Astrocyte (in vitro differentiated cells and primary cell): ENCODE measurements at regions not wholly inside any gene's neighbourhood (a gene's known extent, or its start where the extent isn't known, plus 50 kb on each side); places are given as distances from the start of the nearest gene placed in this dataset.

Experiments used
- DNase-seq: peaks from one replicate; pipeline ENCODE4 v3.0.0-alpha.2; 2010; ENCODE audit warnings: low read depth
- FAIRE-seq: peaks from 2 replicates; lab custom pipeline; 2011; peaks lifted over from hg19 to GRCh38; lab: Jason Lieb, UNC
- H2AFZ ChIP-seq: 2 replicates; pipeline ENCODE4 v1.6.0; 2012; ENCODE audit warnings: low read depth, low read length, inconsistent platforms
- H3K27ac ChIP-seq: 2 replicates; pipeline ENCODE4 v1.5.1; 2011; ENCODE audit warnings: low read depth, low read length, inconsistent platforms
- H3K27me3 ChIP-seq: 2 replicates; pipeline ENCODE4 v1.6.0; 2011; ENCODE audit warnings: low read length, inconsistent platforms; ENCODE audit not compliant: insufficient read depth
- H3K36me3 ChIP-seq: 2 replicates; pipeline ENCODE4 v1.5.1; 2011; ENCODE audit warnings: low read length, inconsistent platforms; ENCODE audit not compliant: insufficient read depth
- H3K4me1 ChIP-seq: 2 replicates; pipeline ENCODE4 v1.5.1; 2011; ENCODE audit warnings: low read length, inconsistent platforms; ENCODE audit not compliant: insufficient read depth
- H3K4me2 ChIP-seq: 2 replicates; pipeline ENCODE4 v1.6.0; 2012; ENCODE audit warnings: low read length, inconsistent platforms
- H3K4me3 ChIP-seq: 2 replicates; pipeline ENCODE4 v1.5.1; 2011; ENCODE audit warnings: low read depth, mild to moderate bottlenecking, low read length, inconsistent platforms; ENCODE audit not compliant: insufficient read depth
- H3K79me2 ChIP-seq: 2 replicates; pipeline ENCODE4 v1.6.0; 2012; ENCODE audit warnings: mild to moderate bottlenecking, low read length, inconsistent platforms; ENCODE audit not compliant: insufficient read depth
- H3K9ac ChIP-seq: 2 replicates; pipeline ENCODE4 v1.6.0; 2012; ENCODE audit warnings: mild to moderate bottlenecking, low read length, inconsistent platforms
- H3K9me3 ChIP-seq: 2 replicates; pipeline ENCODE4 v1.5.1; 2012; ENCODE audit warnings: low read depth, mild to moderate bottlenecking, low read length, inconsistent platforms; ENCODE audit not compliant: insufficient read depth
- H4K20me1 ChIP-seq: 2 replicates; pipeline ENCODE4 v1.6.0; 2012; ENCODE audit warnings: low read length, inconsistent platforms; ENCODE audit not compliant: insufficient read depth
- H3K27ac Mint-ChIP-seq: one replicate; pipeline ENCODE4 v1.8.0; 2021; ENCODE audit warnings: mild to moderate bottlenecking, mixed read lengths; ENCODE audit not compliant: unreplicated experiment
- H3K27me3 Mint-ChIP-seq: one replicate; pipeline ENCODE4 v1.8.0; 2021; ENCODE audit warnings: low read depth, mixed read lengths; ENCODE audit not compliant: unreplicated experiment
- H3K36me3 Mint-ChIP-seq: one replicate; pipeline ENCODE4 v1.8.0; 2021; ENCODE audit warnings: low read depth, mixed read lengths; ENCODE audit not compliant: unreplicated experiment
- H3K4me1 Mint-ChIP-seq: one replicate; pipeline ENCODE4 v1.8.0; 2021; ENCODE audit warnings: low read depth, mixed read lengths; ENCODE audit not compliant: unreplicated experiment
- H3K4me3 Mint-ChIP-seq: one replicate; pipeline ENCODE4 v1.8.0; 2021; ENCODE audit warnings: mild to moderate bottlenecking, moderate library complexity, mixed read lengths; ENCODE audit not compliant: unreplicated experiment
- H3K9me3 Mint-ChIP-seq: one replicate; pipeline ENCODE4 v1.8.0; 2021; ENCODE audit warnings: mild to moderate bottlenecking, mixed read lengths; ENCODE audit not compliant: unreplicated experiment
- EZH2 ChIP-seq: IDR thresholded peaks from 2 replicates; pipeline ENCODE4 v1.6.1; 2012; ENCODE audit warnings: mild to moderate bottlenecking, low read length, inconsistent platforms; ENCODE audit not compliant: insufficient read depth
- TF ChIP-seq, protein P1 (sequence below): IDR thresholded peaks from 2 replicates; pipeline ENCODE4 v1.5.1; 2011; ENCODE audit warnings: low read depth, mild to moderate bottlenecking, inconsistent platforms, low read length, moderate library complexity; ENCODE audit not compliant: insufficient read depth

- Mint-ChIP-seq H3K9me3 (peaks cover 2% of the 10 kb centered on the region), H3K36me3 (no peaks in the 10 kb centered on the region), H3K27ac (no peak overlapping the region), H3K27me3 (peaks cover 11% of the 10 kb centered on the region), H3K4me3 (no peak overlapping the region), H3K4me1 (peaks cover 2% of the 10 kb centered on the region)
- Histone ChIP-seq H3K36me3 (no peaks in the 10 kb centered on the region), H3K4me2 (no peak overlapping the region), H4K20me1 (no peaks in the 10 kb centered on the region), H3K27ac (no peak overlapping the region), H3K4me1 (peaks cover 6% of the 10 kb centered on the region), H3K79me2 (no peaks in the 10 kb centered on the region), H3K27me3 (no peaks in the 10 kb centered on the region), H2AFZ (no peak overlapping the region), H3K9ac (no peak overlapping the region), H3K9me3 (no peaks in the 10 kb centered on the region), H3K4me3 (no peak overlapping the region)
- TF ChIP-seq, protein P1, sequence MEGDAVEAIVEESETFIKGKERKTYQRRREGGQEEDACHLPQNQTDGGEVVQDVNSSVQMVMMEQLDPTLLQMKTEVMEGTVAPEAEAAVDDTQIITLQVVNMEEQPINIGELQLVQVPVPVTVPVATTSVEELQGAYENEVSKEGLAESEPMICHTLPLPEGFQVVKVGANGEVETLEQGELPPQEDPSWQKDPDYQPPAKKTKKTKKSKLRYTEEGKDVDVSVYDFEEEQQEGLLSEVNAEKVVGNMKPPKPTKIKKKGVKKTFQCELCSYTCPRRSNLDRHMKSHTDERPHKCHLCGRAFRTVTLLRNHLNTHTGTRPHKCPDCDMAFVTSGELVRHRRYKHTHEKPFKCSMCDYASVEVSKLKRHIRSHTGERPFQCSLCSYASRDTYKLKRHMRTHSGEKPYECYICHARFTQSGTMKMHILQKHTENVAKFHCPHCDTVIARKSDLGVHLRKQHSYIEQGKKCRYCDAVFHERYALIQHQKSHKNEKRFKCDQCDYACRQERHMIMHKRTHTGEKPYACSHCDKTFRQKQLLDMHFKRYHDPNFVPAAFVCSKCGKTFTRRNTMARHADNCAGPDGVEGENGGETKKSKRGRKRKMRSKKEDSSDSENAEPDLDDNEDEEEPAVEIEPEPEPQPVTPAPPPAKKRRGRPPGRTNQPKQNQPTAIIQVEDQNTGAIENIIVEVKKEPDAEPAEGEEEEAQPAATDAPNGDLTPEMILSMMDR, result no peak
- no peak for TF ChIP-seq EZH2
- no peak for DNase-seq
- FAIRE-seq, result no peak
Measured at GRCh38 chr6:17047889-17048288, 54.0 kb upstream of the STMND1 start.

DNA sequence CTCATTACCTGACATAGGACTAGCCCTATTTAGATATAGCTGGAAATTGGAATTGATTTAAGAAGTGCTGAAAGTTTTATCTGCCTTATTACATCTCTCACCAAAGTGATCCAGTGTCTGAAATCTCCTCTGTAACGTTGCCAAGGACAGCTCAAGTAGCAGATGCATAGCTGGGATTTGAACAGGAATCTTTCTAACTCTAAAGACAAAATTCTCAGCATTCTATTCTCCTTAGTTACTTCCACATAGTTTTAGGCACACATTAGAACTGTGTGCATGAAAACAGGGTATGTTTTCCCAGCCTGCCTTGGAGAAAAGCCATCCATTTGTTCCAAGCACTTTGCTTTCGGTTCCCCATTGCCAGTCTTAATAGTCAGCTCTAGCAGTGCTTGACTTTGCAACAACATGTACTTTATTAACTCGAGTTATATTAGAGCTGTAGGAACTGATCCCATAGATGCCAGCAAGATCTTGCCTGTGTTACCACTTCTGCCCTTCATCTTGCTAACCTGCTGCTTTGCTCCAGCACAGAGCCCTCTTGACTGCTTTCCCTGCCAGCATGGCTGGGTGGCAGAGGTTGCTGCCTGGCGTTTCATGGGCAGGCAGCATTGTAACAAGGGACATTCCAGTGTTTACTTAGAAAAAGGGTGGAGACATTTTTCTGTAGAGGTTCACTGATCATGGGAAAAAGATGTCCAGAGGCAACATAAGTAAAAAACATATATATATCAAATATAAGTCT, 56.1 kb upstream of the STMND1 start:
- Mint-ChIP-seq H3K4me1 (peaks cover 8% of the 10 kb centered on the region), H3K27ac (no peak overlapping the region), H3K27me3 (peaks cover 11% of the 10 kb centered on the region), H3K36me3 (no peaks in the 10 kb centered on the region), H3K9me3 (peaks cover 2% of the 10 kb centered on the region), H3K4me3 (no peak overlapping the region)
- H3K79me2 ChIP-seq, result no peaks in the 10 kb centered on the region
- no peak overlapping the region for H3K4me3 ChIP-seq
- peak; percentile 63 for DNase-seq
- peaks cover 11% of the 10 kb centered on the region for H3K4me1 ChIP-seq
- no peaks in the 10 kb centered on the region for H4K20me1 ChIP-seq
- no peak overlapping the region for H3K9ac ChIP-seq
- no peak overlapping the region for H3K4me2 ChIP-seq
- peak; percentile 90 for FAIRE-seq
- H3K9me3 ChIP-seq, result no peaks in the 10 kb centered on the region
- H3K27me3 ChIP-seq, result no peaks in the 10 kb centered on the region
- peak overlapping the region; percentile 49 for H2AFZ ChIP-seq
- no peak overlapping the region for H3K27ac ChIP-seq
- TF ChIP-seq, protein P1, result no peak
- no peak for TF ChIP-seq EZH2
- H3K36me3 ChIP-seq, result no peaks in the 10 kb centered on the region

DNA sequence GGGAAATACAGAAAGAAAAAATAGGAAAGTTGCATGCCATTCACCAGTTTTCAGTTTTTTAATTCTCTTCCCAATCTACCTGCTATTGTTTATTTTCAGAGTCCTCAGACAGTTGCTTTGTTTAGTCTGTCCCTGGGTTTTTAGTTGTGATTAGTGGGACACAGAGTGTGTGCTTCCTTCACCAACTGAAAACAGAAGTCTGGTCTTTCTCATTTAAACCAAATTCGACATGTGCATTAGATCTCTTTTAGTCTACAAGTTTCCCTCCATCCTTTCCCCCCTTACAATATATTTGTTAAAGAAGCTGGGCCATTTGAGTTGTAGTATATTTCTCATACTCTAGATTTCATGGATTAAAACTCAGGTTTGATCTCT, 58.7 kb upstream of the STMND1 start:
- peak overlapping the region; percentile 51 for H2AFZ ChIP-seq
- H3K4me3 ChIP-seq, result no peak overlapping the region
- FAIRE-seq (peak; percentile 26), DNase-seq (no peak)
- H3K9ac ChIP-seq, result peak overlapping the region; percentile 48
- peaks cover 8% of the 10 kb centered on the region for H3K27me3 Mint-ChIP-seq
- no peaks in the 10 kb centered on the region for H3K9me3 ChIP-seq
- H3K4me1 ChIP-seq, result peaks cover 11% of the 10 kb centered on the region
- no peak overlapping the region for H3K27ac ChIP-seq
- no peaks in the 10 kb centered on the region for H3K9me3 Mint-ChIP-seq
- H3K4me2 ChIP-seq, result peak overlapping the region; percentile 41
- H3K4me3 Mint-ChIP-seq, result no peak overlapping the region
- no peaks in the 10 kb centered on the region for H3K36me3 ChIP-seq
- no peak overlapping the region for H3K27ac Mint-ChIP-seq
- no peaks in the 10 kb centered on the region for H3K79me2 ChIP-seq
- TF ChIP-seq, protein P1, result no peak
- TF ChIP-seq EZH2, result no peak
- no peaks in the 10 kb centered on the region for H3K36me3 Mint-ChIP-seq
- no peaks in the 10 kb centered on the region for H4K20me1 ChIP-seq
- H3K4me1 Mint-ChIP-seq, result peaks cover 8% of the 10 kb centered on the region
- no peaks in the 10 kb centered on the region for H3K27me3 ChIP-seq
